ENCODE measurements at regions not wholly inside any gene's neighbourhood (a gene's known extent, or its start where the extent isn't known, plus 50 kb on each side); places are given as distances from the start of the nearest gene placed in this dataset.

- Histone ChIP-seq H3K27ac (ENCODE audit: low read depth, low read length) (no peak overlapping the region), H3K27me3 (ENCODE audit: control insufficient read depth, insufficient read depth, low read length) (no peaks in the 10 kb centered on the region), H3K9me3 (ENCODE audit: control insufficient read depth, insufficient read depth, low read length) (no peaks in the 10 kb centered on the region), H3K4me3 (ENCODE audit: low read depth, low read length) (no peak overlapping the region)
- TF ChIP-seq, protein P1, sequence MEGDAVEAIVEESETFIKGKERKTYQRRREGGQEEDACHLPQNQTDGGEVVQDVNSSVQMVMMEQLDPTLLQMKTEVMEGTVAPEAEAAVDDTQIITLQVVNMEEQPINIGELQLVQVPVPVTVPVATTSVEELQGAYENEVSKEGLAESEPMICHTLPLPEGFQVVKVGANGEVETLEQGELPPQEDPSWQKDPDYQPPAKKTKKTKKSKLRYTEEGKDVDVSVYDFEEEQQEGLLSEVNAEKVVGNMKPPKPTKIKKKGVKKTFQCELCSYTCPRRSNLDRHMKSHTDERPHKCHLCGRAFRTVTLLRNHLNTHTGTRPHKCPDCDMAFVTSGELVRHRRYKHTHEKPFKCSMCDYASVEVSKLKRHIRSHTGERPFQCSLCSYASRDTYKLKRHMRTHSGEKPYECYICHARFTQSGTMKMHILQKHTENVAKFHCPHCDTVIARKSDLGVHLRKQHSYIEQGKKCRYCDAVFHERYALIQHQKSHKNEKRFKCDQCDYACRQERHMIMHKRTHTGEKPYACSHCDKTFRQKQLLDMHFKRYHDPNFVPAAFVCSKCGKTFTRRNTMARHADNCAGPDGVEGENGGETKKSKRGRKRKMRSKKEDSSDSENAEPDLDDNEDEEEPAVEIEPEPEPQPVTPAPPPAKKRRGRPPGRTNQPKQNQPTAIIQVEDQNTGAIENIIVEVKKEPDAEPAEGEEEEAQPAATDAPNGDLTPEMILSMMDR (IDR thresholded peaks at IDR 0.05; ENCODE audit: low read depth, low read length) = no peak
- ChIA-PET CTCF (no interaction called here), POLR2A (no interaction called here)
- DNase-seq (ENCODE audit: low read depth, low spot score) = no peak
Measured at GRCh38 chr4:117420948-117421347, 335.6 kb upstream of the TRAM1L1 start.

DNA sequence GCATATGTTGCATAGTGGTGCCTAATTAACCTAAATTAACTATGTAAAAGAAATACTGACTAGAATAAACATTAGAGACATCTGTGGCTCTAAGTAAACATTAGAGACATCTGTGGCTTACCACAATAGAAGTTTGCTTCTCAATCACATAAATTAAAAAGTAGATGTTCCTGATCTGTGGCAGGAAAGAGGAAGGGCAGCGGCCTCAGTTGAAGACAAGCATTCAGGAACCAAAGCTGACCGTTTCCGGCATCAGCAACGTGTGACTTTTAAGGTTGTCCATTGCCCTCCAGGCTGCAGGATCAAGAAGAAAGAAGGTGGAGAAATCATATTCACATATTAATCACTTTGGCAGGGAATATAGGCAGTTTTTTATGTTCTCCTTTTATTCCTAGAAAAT, 336.3 kb upstream of the TRAM1L1 start:
- Histone ChIP-seq H3K27ac (ENCODE audit: low read depth, low read length) (no peak overlapping the region), H3K4me3 (ENCODE audit: low read depth, low read length) (no peak overlapping the region), H3K27me3 (ENCODE audit: control insufficient read depth, insufficient read depth, low read length) (no peaks in the 10 kb centered on the region), H3K9me3 (ENCODE audit: control insufficient read depth, insufficient read depth, low read length) (no peaks in the 10 kb centered on the region)
- DNase-seq (ENCODE audit: low read depth, low spot score) = no peak
- CTCF ChIA-PET = no interaction called here
- TF ChIP-seq, protein P1 (IDR thresholded peaks at IDR 0.05; ENCODE audit: low read depth, low read length) = no peak
- POLR2A ChIA-PET = no interaction called here

- H3K9me3 ChIP-seq (ENCODE audit: control insufficient read depth, insufficient read depth, low read length) = no peaks in the 10 kb centered on the region
- ChIA-PET CTCF (no interaction called here), POLR2A (no interaction called here)
- no peak for DNase-seq (ENCODE audit: low read depth, low spot score)
- TF ChIP-seq, protein P1 (IDR thresholded peaks at IDR 0.05; ENCODE audit: low read depth, low read length) = no peak
- H3K4me3 ChIP-seq (ENCODE audit: low read depth, low read length) = no peak overlapping the region
- no peak overlapping the region for H3K27ac ChIP-seq (ENCODE audit: low read depth, low read length)
- no peaks in the 10 kb centered on the region for H3K27me3 ChIP-seq (ENCODE audit: control insufficient read depth, insufficient read depth, low read length)
Measured at GRCh38 chr4:117422297-117422696, 336.9 kb upstream of the TRAM1L1 start.

- Histone ChIP-seq H3K27me3 (ENCODE audit: control insufficient read depth, insufficient read depth, low read length) (no peaks in the 10 kb centered on the region), H3K27ac (ENCODE audit: low read depth, low read length) (no peak overlapping the region), H3K9me3 (ENCODE audit: control insufficient read depth, insufficient read depth, low read length) (peaks cover 3% of the 10 kb centered on the region; the same call in 1 of the 2 replicates), H3K4me3 (ENCODE audit: low read depth, low read length) (no peak overlapping the region)
- POLR2A ChIA-PET = no interaction called here
- CTCF ChIA-PET = no interaction called here
- TF ChIP-seq, protein P1 (IDR thresholded peaks at IDR 0.05; ENCODE audit: low read depth, low read length) = no peak
- no peak for DNase-seq (ENCODE audit: low read depth, low spot score)
Measured at GRCh38 chr4:117425636-117426035, 340.3 kb upstream of the TRAM1L1 start.

GRCh38 chr4:117428536-117428935, 343.2 kb upstream of the TRAM1L1 start:
- H3K27ac ChIP-seq (ENCODE audit: low read depth, low read length) = no peak overlapping the region
- ChIA-PET CTCF (no interaction called here), POLR2A (no interaction called here)
- no peaks in the 10 kb centered on the region for H3K27me3 ChIP-seq (ENCODE audit: control insufficient read depth, insufficient read depth, low read length)
- peaks cover 3% of the 10 kb centered on the region; the same call in 1 of the 2 replicates for H3K9me3 ChIP-seq (ENCODE audit: control insufficient read depth, insufficient read depth, low read length)
- no peak for DNase-seq (ENCODE audit: low read depth, low spot score)
- TF ChIP-seq, protein P1 (IDR thresholded peaks at IDR 0.05; ENCODE audit: low read depth, low read length) = no peak
- H3K4me3 ChIP-seq (ENCODE audit: low read depth, low read length) = no peak overlapping the region
